GM23338 (cell line): ENCODE measurements at regions not wholly inside any gene's neighbourhood (a gene's known extent, or its start where the extent isn't known, plus 50 kb on each side); places are given as distances from the start of the nearest gene placed in this dataset.

Experiments used
- ETS1 ChIP-seq: IDR thresholded peaks from 2 replicates; pipeline ENCODE4 v1.6.1; 2016; ENCODE audit warnings: antibody characterized with exemption
- EZH2 ChIP-seq: fragments of 200-600 bp; sonication (generic); IDR thresholded peaks from one replicate; pipeline ENCODE4 v1.8.0; 2017; ENCODE audit warnings: antibody characterized with exemption, mild to moderate bottlenecking, low read depth; ENCODE audit not compliant: unreplicated experiment
- REST ChIP-seq: IDR thresholded peaks from one replicate; pipeline ENCODE4 v1.6.1; 2018; ENCODE audit warnings: antibody characterized with exemption; ENCODE audit not compliant: unreplicated experiment
- ZNF462 ChIP-seq: fragments of 250-450 bp; sonication (Bioruptor Pico); IDR thresholded peaks from 2 replicates; pipeline ENCODE4 v1.5.0; 2020; ENCODE audit warnings: mild to moderate bottlenecking, moderate library complexity

- TF ChIP-seq ZNF462, result no peak
- no peak for TF ChIP-seq ETS1
- no peak for TF ChIP-seq EZH2
- TF ChIP-seq REST, result no peak
Measured at GRCh38 chr2:57080035-57080434, 896.2 kb downstream of the CCDC85A start (continued).
